Right lobe of liver (tissue), 4 donors: ENCODE measurements at regions not wholly inside any gene's neighbourhood (a gene's known extent, or its start where the extent isn't known, plus 50 kb on each side); places are given as distances from the start of the nearest gene placed in this dataset.

Experiments
- CTCF ChIP-seq, 4 donors: fragments of 200-600 bp in 3 of 4; fragments of 450-650 bp in 1 of 4; IDR thresholded peaks; one replicate each; pipeline versions ENCODE4 v1.5.1 to v1.8.0; 2016 to 2022; ENCODE audit warnings: antibody characterized with exemption in 4 of 4, mild to moderate bottlenecking in 2 of 4
- POLR2A ChIP-seq: fragments of 450-650 bp; IDR thresholded peaks from one replicate; pipeline ENCODE4 v1.6.1; 2017; ENCODE audit warnings: antibody characterized with exemption, mild to moderate bottlenecking
- donor health status: DM: no; HTN: no; CAD: no.
- donor health status: DM: no; HTN: no; CAD: no.
- donor health status: DM: no; HTN: yes; CAD: no.

GRCh38 chr6:168852376-168852884 is 401.2 kb downstream of the THBS2 start:
- TF ChIP-seq CTCF (IDR thresholded peaks at IDR 0.05) (no peak), POLR2A (no peak)
